ENCODE measurements at regions not wholly inside any gene's neighbourhood (a gene's known extent, or its start where the extent isn't known, plus 50 kb on each side); places are given as distances from the start of the nearest gene placed in this dataset.

GRCh38 chr2:41973871-41974270 is 74.0 kb upstream of the PKDCC start:
- TF ChIP-seq GABPA (IDR thresholded peaks at IDR 0.05 in 1 of 2, conservative IDR thresholded peaks at IDR 0.05 in 1 of 2) (no peak), RAD21 (IDR thresholded peaks at IDR 0.05) (no peak), TAF1 (conservative IDR thresholded peaks at IDR 0.05) (no peak), HNF4G (IDR thresholded peaks at IDR 0.05) (no peak), HNF4A (conservative IDR thresholded peaks at IDR 0.05) (no peak), YY1 (IDR thresholded peaks at IDR 0.05) (no peak), JUND (IDR thresholded peaks at IDR 0.05) (no peak), REST (IDR thresholded peaks at IDR 0.05) (no peak), EGR1 (IDR thresholded peaks at IDR 0.05; ENCODE audit: low read depth in 2 of 2) (no peak)
- TF ChIP-seq, protein P1, sequence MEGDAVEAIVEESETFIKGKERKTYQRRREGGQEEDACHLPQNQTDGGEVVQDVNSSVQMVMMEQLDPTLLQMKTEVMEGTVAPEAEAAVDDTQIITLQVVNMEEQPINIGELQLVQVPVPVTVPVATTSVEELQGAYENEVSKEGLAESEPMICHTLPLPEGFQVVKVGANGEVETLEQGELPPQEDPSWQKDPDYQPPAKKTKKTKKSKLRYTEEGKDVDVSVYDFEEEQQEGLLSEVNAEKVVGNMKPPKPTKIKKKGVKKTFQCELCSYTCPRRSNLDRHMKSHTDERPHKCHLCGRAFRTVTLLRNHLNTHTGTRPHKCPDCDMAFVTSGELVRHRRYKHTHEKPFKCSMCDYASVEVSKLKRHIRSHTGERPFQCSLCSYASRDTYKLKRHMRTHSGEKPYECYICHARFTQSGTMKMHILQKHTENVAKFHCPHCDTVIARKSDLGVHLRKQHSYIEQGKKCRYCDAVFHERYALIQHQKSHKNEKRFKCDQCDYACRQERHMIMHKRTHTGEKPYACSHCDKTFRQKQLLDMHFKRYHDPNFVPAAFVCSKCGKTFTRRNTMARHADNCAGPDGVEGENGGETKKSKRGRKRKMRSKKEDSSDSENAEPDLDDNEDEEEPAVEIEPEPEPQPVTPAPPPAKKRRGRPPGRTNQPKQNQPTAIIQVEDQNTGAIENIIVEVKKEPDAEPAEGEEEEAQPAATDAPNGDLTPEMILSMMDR (IDR thresholded peaks at IDR 0.05; ENCODE audit: low read depth, low read length, missing input control) = no peak
- TF ChIP-seq, protein P2, sequence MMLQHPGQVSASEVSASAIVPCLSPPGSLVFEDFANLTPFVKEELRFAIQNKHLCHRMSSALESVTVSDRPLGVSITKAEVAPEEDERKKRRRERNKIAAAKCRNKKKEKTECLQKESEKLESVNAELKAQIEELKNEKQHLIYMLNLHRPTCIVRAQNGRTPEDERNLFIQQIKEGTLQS (IDR thresholded peaks at IDR 0.05) = no peak
- TF ChIP-seq, protein P3, sequence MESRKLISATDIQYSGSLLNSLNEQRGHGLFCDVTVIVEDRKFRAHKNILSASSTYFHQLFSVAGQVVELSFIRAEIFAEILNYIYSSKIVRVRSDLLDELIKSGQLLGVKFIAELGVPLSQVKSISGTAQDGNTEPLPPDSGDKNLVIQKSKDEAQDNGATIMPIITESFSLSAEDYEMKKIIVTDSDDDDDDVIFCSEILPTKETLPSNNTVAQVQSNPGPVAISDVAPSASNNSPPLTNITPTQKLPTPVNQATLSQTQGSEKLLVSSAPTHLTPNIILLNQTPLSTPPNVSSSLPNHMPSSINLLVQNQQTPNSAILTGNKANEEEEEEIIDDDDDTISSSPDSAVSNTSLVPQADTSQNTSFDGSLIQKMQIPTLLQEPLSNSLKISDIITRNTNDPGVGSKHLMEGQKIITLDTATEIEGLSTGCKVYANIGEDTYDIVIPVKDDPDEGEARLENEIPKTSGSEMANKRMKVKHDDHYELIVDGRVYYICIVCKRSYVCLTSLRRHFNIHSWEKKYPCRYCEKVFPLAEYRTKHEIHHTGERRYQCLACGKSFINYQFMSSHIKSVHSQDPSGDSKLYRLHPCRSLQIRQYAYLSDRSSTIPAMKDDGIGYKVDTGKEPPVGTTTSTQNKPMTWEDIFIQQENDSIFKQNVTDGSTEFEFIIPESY (IDR thresholded peaks at IDR 0.05) = no peak
